ENCODE measurements at regions not wholly inside any gene's neighbourhood (a gene's known extent, or its start where the extent isn't known, plus 50 kb on each side); places are given as distances from the start of the nearest gene placed in this dataset.

GRCh38 chr5:44446399-44446798, 57.2 kb upstream of the FGF10 start:
- in situ Hi-C loops (cut with MboI; ENCODE audit: low pct_ligation_motif_present in 1 of 4, low pct_unique_long_range_greater_than_20kb in 1 of 4, low sequenced_read_pairs in 3 of 4) = no loop called here
- Histone ChIP-seq H3K27me3 (no peaks in the 10 kb centered on the region), H3K9me3 (peaks cover 0 to 4% of the 10 kb centered on the region in 2 donors), H3K4me3 (no peak overlapping the region), H3K4me1 (no peaks in the 10 kb centered on the region), H3K36me3 (no peaks in the 10 kb centered on the region), H3K27ac (no peak overlapping the region)
- intact Hi-C loops (cut with DNase I; ENCODE audit: low total_unique reads) = no loop called here
- TF ChIP-seq POLR2AphosphoS5 (IDR thresholded peaks at IDR 0.05) = no peak
- no peak for TF ChIP-seq CTCF (IDR thresholded peaks at IDR 0.05)
- no peak for TF ChIP-seq POLR2A (IDR thresholded peaks at IDR 0.05)
- TF ChIP-seq EP300 (IDR thresholded peaks at IDR 0.05; ENCODE audit: low read depth) = no peak
- DNase-seq = no peak

DNA sequence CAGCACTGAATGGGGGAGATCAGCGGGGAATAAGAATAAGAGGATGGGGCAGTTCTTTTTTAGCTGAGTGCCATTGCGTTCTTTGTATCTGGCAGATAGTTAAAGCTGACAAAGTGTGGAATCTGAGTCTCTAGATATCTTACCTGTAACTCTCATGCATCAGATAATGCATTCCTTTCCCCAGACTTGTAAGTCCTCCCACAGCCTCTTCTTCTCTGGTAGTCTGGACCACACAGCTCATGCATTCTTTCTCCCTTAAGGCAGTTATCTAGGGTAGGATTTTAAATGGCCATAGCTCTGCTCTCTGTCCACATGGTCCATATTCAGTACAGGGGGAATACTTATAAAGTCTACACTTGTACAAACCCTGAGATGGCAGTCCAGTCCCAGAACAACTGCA, 54.0 kb upstream of the FGF10 start:
- peaks cover 0 to 3% of the 10 kb centered on the region in 2 donors for H3K9me3 ChIP-seq
- no peak for DNase-seq
- intact Hi-C loops (cut with DNase I; ENCODE audit: low total_unique reads) = no loop called here
- 81 to 83% methylated on average over 2 of the region's 2 CpGs for WGBS, 2 donors (ENCODE audit: low coverage in 1 of 2)
- H3K27ac ChIP-seq = no peak overlapping the region
- H3K4me1 ChIP-seq = no peaks in the 10 kb centered on the region
- TF ChIP-seq POLR2AphosphoS5 (IDR thresholded peaks at IDR 0.05) = no peak
- TF ChIP-seq CTCF (IDR thresholded peaks at IDR 0.05) = no peak
- no peak for TF ChIP-seq POLR2A (IDR thresholded peaks at IDR 0.05)
- TF ChIP-seq EP300 (IDR thresholded peaks at IDR 0.05; ENCODE audit: low read depth) = no peak
- H3K4me3 ChIP-seq = no peak overlapping the region
- in situ Hi-C loops (cut with MboI; ENCODE audit: low pct_ligation_motif_present in 1 of 4, low pct_unique_long_range_greater_than_20kb in 1 of 4, low sequenced_read_pairs in 3 of 4) = no loop called here
- no peaks in the 10 kb centered on the region for H3K36me3 ChIP-seq
- no peaks in the 10 kb centered on the region for H3K27me3 ChIP-seq

DNA sequence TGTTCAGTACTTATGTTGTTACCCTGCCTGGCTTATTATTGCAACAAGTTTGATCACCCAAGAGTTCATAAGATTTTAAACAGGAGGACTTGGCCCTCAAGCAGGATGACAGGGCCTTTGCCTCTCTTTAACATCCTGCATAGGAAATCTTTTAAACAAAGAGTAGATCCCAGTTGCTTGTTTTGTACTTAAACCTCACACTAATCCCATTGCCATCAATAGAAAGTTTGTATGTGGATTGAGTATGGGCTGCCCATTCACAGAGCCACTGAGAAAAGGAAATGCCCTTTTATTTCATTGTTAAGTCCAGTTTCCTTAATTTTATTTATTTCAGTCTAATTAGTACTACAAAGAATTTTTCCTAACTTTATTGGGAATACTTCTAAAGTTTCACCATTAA, 52.2 kb upstream of the FGF10 start:
- no peak overlapping the region for H3K27ac ChIP-seq
- in situ Hi-C loops (cut with MboI; ENCODE audit: low pct_ligation_motif_present in 1 of 4, low pct_unique_long_range_greater_than_20kb in 1 of 4, low sequenced_read_pairs in 3 of 4) (no loop called here), intact Hi-C loops (cut with DNase I; ENCODE audit: low total_unique reads) (loop anchor here (1.0 kb wide), 1 partner anchor 32 kb away; no protein-coding TSS in a partner anchor)
- H3K36me3 ChIP-seq = no peaks in the 10 kb centered on the region
- H3K27me3 ChIP-seq = no peaks in the 10 kb centered on the region
- no peaks in the 10 kb centered on the region for H3K9me3 ChIP-seq
- no peak for TF ChIP-seq POLR2AphosphoS5 (IDR thresholded peaks at IDR 0.05)
- TF ChIP-seq EP300 (IDR thresholded peaks at IDR 0.05; ENCODE audit: low read depth) = no peak
- TF ChIP-seq CTCF (IDR thresholded peaks at IDR 0.05) = no peak
- no peak for TF ChIP-seq POLR2A (IDR thresholded peaks at IDR 0.05)
- H3K4me3 ChIP-seq = no peak overlapping the region
- H3K4me1 ChIP-seq = no peaks in the 10 kb centered on the region
- DNase-seq = no peak

DNA sequence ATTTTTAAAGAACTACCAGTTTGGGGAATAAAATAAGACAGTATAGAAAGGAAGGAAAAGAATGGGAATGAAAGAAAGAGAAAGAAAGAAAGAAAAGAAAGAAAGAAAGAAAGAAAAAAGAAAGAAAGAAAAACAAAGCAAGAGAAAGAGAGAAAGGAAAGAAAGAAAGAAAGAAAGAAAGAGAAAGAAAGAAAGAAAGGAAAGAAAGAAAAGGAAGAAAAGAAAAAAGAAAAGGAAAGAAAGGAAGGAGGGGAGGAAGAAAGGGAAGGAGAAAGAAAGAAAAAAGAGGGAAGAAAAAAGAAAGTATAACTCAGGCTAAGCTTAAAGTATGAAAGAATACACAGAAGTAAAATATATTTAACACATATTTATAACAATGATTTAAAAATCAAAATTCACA, 51.0 kb upstream of the FGF10 start:
- Histone ChIP-seq H3K4me1 (no peaks in the 10 kb centered on the region), H3K4me3 (no peak overlapping the region), H3K9me3 (no peaks in the 10 kb centered on the region), H3K36me3 (no peaks in the 10 kb centered on the region), H3K27ac (no peak overlapping the region), H3K27me3 (no peaks in the 10 kb centered on the region)
- in situ Hi-C loops (cut with MboI; ENCODE audit: low pct_ligation_motif_present in 1 of 4, low pct_unique_long_range_greater_than_20kb in 1 of 4, low sequenced_read_pairs in 3 of 4) = no loop called here
- TF ChIP-seq CTCF (IDR thresholded peaks at IDR 0.05) = no peak
- no peak for TF ChIP-seq EP300 (IDR thresholded peaks at IDR 0.05; ENCODE audit: low read depth)
- no peak for TF ChIP-seq POLR2AphosphoS5 (IDR thresholded peaks at IDR 0.05)
- no peak for TF ChIP-seq POLR2A (IDR thresholded peaks at IDR 0.05)
- intact Hi-C loops (cut with DNase I; ENCODE audit: low total_unique reads) = no loop called here
- no peak for DNase-seq

Small RNA genes in the stretch of these regions (small RNA-seq; reads per million reads assigned to genes)
- 0 reads per million in 4 donors for gene RN7SL383P
